ENCODE measurements at regions not wholly inside any gene's neighbourhood (a gene's known extent, or its start where the extent isn't known, plus 50 kb on each side); places are given as distances from the start of the nearest gene placed in this dataset.

DNA sequence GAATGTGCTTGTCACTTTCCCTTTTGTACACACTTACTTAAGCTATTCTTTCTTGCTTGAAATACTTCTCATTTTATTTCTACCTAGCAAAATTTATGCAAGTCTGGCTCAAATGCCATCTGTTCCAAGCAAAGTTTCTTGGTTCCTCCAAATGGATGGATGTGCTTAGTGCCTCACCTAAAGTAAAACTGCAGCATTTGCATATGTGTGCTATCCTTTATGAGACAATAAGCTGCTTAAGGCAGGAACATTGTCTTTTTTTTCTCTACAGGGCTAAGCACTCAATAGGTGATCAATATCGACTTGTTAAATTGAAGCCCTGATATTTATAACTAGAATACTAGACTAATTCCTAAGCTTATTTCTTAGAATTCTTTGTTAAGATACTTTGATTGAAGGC lies 136.8 kb downstream of the CYLC1 start:
- H3K23ac ChIP-seq (ENCODE audit: low read length), result no peak overlapping the region
- no peak for DNase-seq
- H3K14ac ChIP-seq (ENCODE audit: low read length), result no peak overlapping the region
- H2AFZ ChIP-seq (ENCODE audit: insufficient read depth, low read length, poor library complexity), result no peak overlapping the region
- no peak overlapping the region for H2BK12ac ChIP-seq (ENCODE audit: low read length)
- H3K27me3 ChIP-seq (ENCODE audit: insufficient read depth, low read length), result no peaks in the 10 kb centered on the region
- no peak overlapping the region for H4K12ac ChIP-seq (ENCODE audit: low read depth, low read length)
- H3K4me2 ChIP-seq (ENCODE audit: low read length), result no peak overlapping the region
- no peaks in the 10 kb centered on the region for H3K79me1 ChIP-seq (ENCODE audit: low read length)
- no peak overlapping the region for H2AK5ac ChIP-seq (ENCODE audit: low read length)
- no CpG with 5 or more reads among the region's 1 CpG for WGBS (ENCODE audit: extremely low coverage, insufficient coverage, insufficient read length)
- no peak overlapping the region for H3K9ac ChIP-seq (ENCODE audit: low read length)
- no peak overlapping the region for H3K4ac ChIP-seq (ENCODE audit: low read depth, low read length)
- H3K79me2 ChIP-seq (ENCODE audit: control insufficient read depth, insufficient read depth, low read length, poor library complexity), result no peaks in the 10 kb centered on the region
- no peak overlapping the region for H3K18ac ChIP-seq (ENCODE audit: low read length)
- no peak overlapping the region for H2BK5ac ChIP-seq (ENCODE audit: low read depth, low read length, poor library complexity)
- no peaks in the 10 kb centered on the region for H3K9me3 ChIP-seq (ENCODE audit: insufficient read depth, low read depth, low read length)
- H4K8ac ChIP-seq (ENCODE audit: low read depth, low read length), result no peak overlapping the region
- no peak overlapping the region for H3K27ac ChIP-seq (ENCODE audit: low read depth, low read length)
- H4K91ac ChIP-seq (ENCODE audit: low read depth, low read length), result no peak overlapping the region
- H3K4me1 ChIP-seq (ENCODE audit: control insufficient read depth in 1 of 2, insufficient read depth in 2 of 2, low read length in 2 of 2), result no peaks in the 10 kb centered on the region
- no peaks in the 10 kb centered on the region for H3K36me3 ChIP-seq (ENCODE audit: control insufficient read depth in 1 of 2, insufficient read depth in 2 of 2, low read length in 2 of 2)
- H3K4me3 ChIP-seq (ENCODE audit: low read depth, low read length), result no peak overlapping the region
- H2BK120ac ChIP-seq (ENCODE audit: insufficient read depth, low read length, poor library complexity), result no peak overlapping the region
